IPS-18a (cell line): ENCODE measurements at regions not wholly inside any gene's neighbourhood (a gene's known extent, or its start where the extent isn't known, plus 50 kb on each side); places are given as distances from the start of the nearest gene placed in this dataset.
"Not testable (repeated sequence)": the region's sequence is repeated elsewhere in the genome, so short reads cannot be mapped to it uniquely, and the experiment has no call there.

Experiments
- H3K27ac ChIP-seq: one replicate; pipeline ENCODE4 v1.5.1; 2013; ENCODE audit warnings: low read length
- H3K27me3 ChIP-seq: one replicate; pipeline ENCODE4 v1.6.1; 2013; ENCODE audit warnings: mild to moderate bottlenecking, low read length; ENCODE audit not compliant: control insufficient read depth, insufficient read depth
- H3K36me3 ChIP-seq: one replicate; pipeline ENCODE4 v1.6.1; 2013; ENCODE audit warnings: low read depth, low read length; ENCODE audit not compliant: control insufficient read depth
- H3K4me1 ChIP-seq: one replicate; pipeline ENCODE4 v1.6.1; 2013; ENCODE audit warnings: low read depth, low read length; ENCODE audit not compliant: control insufficient read depth
- H3K4me3 ChIP-seq: one replicate; pipeline ENCODE4 v1.5.1; 2013; ENCODE audit warnings: low read length
- H3K9ac ChIP-seq: one replicate; pipeline ENCODE4 v1.6.1; 2013; ENCODE audit warnings: mild to moderate bottlenecking, low read length, moderate library complexity
- H3K9me3 ChIP-seq: one replicate; pipeline ENCODE4 v1.6.1; 2013; ENCODE audit warnings: low read depth, low read length; ENCODE audit not compliant: control insufficient read depth

- no peaks in the 10 kb centered on the region for H3K9me3 ChIP-seq
- no peak overlapping the region for H3K4me3 ChIP-seq
- H3K27me3 ChIP-seq = no peaks in the 10 kb centered on the region
- H3K36me3 ChIP-seq = no peaks in the 10 kb centered on the region
- H3K9ac ChIP-seq = no peak overlapping the region
- H3K4me1 ChIP-seq = no peaks in the 10 kb centered on the region
- H3K27ac ChIP-seq = no peak overlapping the region
These were observed 195.4 kb downstream of the C16orf95 start for GRCh38 chr16:87121816-87122215.

DNA sequence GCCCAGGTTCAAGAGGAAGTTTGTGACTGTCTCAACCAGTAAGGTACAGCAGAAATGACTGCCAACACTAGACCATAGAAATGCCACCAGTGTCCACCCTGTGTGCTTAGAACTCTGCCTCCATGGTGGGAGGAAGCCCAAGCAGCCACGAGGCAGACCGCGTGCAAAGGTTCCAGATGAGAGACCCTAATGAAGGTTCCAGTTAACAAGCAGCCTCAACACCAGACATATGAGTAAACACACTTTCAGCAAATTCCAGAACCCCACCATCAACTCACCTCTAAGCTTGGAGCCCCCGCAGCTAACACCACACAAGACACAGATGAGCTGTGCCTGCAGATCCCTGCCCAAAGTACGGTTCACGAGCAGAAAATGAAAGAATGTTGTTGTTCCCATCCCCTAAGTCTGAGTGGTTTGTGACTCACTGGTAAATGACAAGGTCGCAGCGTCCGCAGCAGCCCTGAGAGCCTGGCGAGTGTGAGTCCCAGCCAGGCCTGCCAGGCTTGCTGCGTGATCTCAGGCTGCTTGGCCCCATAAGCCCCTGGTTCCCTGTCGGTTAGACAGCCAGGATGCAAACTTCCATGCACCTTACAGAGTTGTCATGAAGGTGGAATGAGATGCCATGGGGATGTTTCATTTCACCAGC lies 193.7 kb downstream of the C16orf95 start:
- Histone ChIP-seq H3K27me3 (no peaks in the 10 kb centered on the region), H3K4me3 (no peak overlapping the region), H3K27ac (no peak overlapping the region)

DNA sequence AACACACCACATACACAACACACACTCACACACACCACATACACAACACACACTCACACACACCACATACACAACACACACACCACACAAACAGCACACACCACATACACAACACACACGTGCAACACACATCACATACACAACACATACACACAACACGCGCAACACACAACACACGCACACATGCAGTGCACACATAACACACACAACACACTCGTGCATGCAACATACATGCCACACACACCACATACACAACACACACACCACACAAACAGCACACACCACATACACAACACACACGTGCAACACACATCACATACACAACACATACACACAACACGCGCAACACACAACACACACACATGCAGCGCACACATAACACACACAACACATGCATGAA lies 192.8 kb downstream of the C16orf95 start:
- not testable (repeated sequence) for H3K4me1 ChIP-seq, H3K36me3 ChIP-seq, H3K9me3 ChIP-seq, H3K4me3 ChIP-seq, H3K27ac ChIP-seq, H3K27me3 ChIP-seq, H3K9ac ChIP-seq

More for the DNA sequence above, 193.7 kb downstream of the C16orf95 start:
- Histone ChIP-seq H3K36me3 (no peaks in the 10 kb centered on the region), H3K4me1 (no peaks in the 10 kb centered on the region), H3K9ac (no peak overlapping the region), H3K9me3 (no peaks in the 10 kb centered on the region)

DNA sequence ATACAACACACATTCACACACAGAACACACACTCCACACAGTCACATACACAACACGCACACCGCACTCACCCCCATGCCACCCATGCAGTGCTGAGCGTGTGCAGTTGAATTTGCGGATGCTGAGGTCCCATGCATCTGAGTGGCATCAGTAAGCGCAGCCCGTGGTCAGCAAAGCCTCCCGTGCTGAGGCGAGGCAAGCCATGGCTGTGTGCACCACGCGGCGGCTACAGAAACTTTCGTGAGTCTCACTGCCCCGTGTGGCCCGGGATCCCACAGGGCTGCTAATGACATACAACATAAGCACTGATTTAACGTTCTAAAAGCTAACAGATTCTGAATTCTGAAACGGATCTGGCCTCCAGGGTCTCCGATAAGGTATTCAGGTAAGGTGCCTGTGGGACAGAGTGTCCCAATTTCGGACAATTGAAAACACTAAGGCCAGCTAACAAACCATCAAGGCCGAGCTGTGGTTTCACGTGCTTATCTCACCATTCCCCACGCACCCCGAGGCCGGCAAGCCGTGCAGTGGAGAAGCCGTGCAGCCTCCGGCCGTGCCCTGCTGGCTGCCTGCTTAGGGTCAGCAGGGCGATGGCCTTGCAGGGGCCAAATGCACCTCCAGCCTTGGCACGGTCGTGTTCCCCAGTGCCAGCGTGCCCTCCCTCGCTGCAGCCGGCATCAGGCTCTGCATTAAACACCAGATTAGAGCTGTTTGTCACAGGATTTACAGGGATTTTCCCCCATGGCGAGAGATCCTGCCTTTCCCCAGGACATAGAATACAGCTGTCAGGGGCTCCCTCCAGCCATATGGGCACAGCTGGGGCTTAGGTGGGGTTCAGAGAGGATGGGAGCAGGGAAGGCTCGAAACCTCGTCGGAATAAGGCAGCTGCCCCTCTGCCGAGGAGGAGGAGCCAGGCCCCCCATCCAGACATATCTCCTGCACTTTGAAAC lies 191.7 kb downstream of the C16orf95 start:
- H3K4me3 ChIP-seq = no peak overlapping the region
- no peaks in the 10 kb centered on the region for H3K36me3 ChIP-seq
- no peaks in the 10 kb centered on the region for H3K27me3 ChIP-seq
- no peaks in the 10 kb centered on the region for H3K4me1 ChIP-seq
- H3K9ac ChIP-seq = no peak overlapping the region
- H3K27ac ChIP-seq = no peak overlapping the region
- no peaks in the 10 kb centered on the region for H3K9me3 ChIP-seq

DNA sequence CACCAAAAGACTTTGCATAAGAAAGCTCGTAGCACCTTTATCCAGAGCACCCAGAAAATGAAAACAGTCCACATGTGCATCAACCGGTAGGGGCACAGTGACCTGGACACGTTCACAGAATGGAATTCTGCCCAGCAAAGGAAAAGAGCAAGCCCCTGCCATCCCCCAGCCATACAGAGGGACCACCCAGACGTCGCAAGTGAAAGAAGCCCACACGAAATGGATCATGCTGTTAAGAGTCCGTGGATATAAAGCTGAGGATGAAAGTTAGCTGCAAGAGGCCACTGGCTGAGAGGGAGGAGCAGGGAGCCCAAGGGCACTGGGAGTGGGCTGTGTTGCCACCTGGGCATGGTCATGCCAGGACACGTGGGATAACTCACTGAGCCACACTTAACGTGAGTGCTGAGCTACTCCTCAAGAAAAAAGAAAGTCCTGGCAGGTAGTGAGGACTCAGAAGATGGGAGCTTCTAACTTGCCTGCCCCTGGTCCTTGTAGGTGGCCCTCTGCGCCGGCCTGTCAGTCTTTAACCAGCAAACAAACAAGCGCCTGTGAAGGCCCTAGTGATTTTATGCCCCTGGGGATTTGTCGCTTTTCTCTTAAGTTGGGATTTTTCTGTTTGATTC lies 190.7 kb downstream of the C16orf95 start:
- Histone ChIP-seq H3K9me3 (no peaks in the 10 kb centered on the region), H3K4me3 (no peak overlapping the region), H3K9ac (no peak overlapping the region), H3K36me3 (no peaks in the 10 kb centered on the region), H3K4me1 (no peaks in the 10 kb centered on the region), H3K27me3 (no peaks in the 10 kb centered on the region), H3K27ac (no peak overlapping the region)

DNA sequence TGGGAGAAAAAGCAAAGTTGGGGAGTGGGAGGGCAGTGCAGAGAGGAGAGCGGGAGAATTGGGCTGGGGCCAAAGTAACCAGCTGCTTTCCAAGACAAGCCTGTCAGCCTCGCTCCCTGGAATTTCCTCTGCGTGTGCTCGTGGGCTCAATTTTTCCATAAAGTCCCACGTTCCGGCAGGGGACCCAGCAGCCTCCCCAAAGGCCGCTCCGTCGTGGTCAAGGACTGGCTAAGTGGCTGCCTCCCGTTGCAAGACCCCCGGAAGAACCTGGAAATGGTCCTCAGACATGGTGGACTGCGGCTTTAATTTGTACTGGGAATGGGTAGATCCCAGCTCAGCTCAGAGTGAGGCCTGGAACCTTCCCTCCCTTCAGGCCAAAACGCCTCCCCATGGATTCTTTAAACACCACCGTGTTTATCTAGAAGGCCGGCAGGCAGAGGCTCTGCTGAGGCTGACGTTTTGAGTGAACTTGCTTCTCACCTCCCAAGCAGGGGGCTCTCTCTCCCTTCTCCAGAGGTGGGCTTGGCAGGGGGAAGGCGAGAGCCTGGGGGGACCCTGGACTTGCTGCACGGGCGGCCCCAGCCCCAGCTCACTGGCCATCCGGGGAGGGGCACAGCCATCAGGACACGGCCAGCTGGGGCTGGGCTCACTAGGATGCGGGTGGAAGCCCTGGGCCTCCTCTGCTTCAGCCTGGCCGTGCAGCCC lies 190.0 kb downstream of the C16orf95 start:
- Histone ChIP-seq H3K4me3 (no peak overlapping the region), H3K27ac (no peak overlapping the region), H3K36me3 (no peaks in the 10 kb centered on the region), H3K27me3 (no peaks in the 10 kb centered on the region), H3K4me1 (no peaks in the 10 kb centered on the region), H3K9ac (no peak overlapping the region), H3K9me3 (no peaks in the 10 kb centered on the region)

DNA sequence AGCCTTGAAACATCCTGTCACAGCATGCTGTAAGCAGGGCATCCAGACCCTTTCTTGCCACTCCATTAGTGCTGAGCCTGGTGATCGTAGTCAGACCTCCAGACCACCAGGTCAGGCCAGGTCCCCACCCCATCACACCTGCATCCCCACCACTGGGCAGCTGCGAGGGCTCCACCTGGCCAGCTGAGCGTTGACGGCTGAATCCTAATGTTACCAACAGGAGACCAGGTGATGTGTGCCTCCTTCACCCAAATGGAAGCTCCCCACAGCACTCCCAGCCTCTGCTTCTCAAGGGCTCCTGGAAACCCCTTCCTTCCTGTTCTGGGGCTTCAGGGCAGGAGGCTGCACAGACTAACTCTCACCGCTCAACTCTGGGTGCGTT lies 189.4 kb downstream of the C16orf95 start:
- Histone ChIP-seq H3K9ac (no peak overlapping the region), H3K4me3 (no peak overlapping the region), H3K27ac (no peak overlapping the region), H3K27me3 (no peaks in the 10 kb centered on the region), H3K9me3 (no peaks in the 10 kb centered on the region), H3K36me3 (no peaks in the 10 kb centered on the region), H3K4me1 (no peaks in the 10 kb centered on the region)

DNA sequence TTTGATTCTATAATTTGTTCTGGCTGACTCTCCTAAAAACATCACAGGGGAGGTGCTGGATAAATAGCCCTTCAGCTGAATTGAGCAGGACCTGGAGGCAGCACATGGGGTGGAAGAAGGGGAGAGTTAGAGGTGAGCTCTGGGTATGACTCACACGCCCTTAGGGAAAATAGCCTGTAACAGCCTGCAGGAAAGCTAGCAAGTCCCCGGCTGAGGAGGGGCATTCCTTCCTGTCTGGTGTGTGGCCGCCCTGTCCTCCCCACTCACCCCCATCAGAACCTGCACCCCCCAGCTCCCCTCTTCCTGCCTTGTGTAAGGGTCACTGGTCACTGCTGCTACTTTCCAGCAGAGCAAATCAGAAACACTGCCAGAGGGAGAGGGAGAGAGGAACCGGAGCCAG lies 187.4 kb downstream of the C16orf95 start:
- H3K4me1 ChIP-seq = no peaks in the 10 kb centered on the region
- H3K9me3 ChIP-seq = no peaks in the 10 kb centered on the region
- no peaks in the 10 kb centered on the region for H3K36me3 ChIP-seq
- H3K27me3 ChIP-seq = no peaks in the 10 kb centered on the region
- H3K27ac ChIP-seq = no peak overlapping the region
- H3K9ac ChIP-seq = no peak overlapping the region
- H3K4me3 ChIP-seq = no peak overlapping the region

DNA sequence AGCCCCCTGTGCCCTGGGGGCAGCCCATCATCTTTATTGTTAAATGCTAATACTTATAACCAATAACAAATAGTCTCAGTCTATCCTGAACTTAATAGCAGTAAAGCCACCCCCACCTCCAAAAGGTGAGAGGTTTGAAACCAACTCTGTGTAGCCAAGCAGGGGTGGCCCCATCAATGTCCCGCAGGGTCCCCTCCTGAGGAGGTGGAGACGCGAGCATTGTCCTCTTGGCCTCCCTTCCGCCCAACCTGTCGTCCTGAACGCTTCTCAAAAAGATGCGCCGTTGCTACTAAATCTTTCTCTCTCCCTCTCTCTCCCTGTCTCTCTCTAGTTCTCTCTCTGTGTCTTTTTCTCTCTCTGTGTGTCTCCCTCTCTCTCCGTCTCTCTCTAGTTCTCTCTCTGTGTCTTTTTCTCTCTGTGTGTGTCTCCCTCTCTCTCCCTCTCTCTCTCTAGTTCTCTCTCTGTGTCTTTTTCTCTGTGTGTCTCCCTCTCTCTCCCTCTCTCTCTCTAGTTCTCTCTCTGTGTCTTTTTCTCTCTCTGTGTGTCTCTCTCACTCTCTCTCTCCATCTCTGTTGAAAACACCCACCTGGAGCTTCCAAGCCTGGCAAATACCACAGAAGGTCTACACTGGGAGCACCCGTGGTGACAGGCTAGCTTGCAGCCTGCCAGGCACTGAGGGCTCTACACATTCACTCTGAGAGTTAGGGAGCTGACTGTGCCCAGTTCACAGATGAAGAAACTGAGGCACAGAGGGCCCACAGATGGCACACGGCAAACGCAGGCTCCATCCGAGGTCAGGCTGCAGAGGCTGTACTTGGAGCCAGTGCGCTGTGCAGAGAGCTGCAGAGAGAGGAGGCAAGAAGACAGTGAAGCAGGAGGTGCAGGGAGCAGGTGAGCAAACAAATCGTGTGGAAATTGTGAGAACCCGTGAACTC lies 185.9 kb downstream of the C16orf95 start:
- H3K9me3 ChIP-seq = no peaks in the 10 kb centered on the region
- no peak overlapping the region for H3K27ac ChIP-seq
- no peaks in the 10 kb centered on the region for H3K4me1 ChIP-seq
- no peaks in the 10 kb centered on the region for H3K27me3 ChIP-seq
- H3K36me3 ChIP-seq = no peaks in the 10 kb centered on the region
- no peak overlapping the region for H3K4me3 ChIP-seq
- H3K9ac ChIP-seq = no peak overlapping the region

DNA sequence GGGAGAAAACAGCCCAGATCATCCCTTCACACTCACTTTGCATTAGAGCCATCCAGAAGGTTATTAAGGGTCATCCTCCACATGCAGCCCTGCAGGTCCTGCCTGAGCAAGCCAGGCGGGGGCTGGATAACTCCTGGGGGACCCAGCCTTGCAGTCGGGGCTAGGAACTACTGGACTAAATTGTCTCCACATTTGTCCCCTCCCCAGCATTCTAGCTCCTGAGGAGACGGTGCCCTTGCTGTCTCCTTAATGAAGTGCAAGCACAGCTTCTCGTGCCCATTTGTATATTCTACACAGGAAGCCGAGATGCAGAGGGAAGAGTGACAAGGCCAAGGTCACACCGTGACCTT lies 185.2 kb downstream of the C16orf95 start:
- Histone ChIP-seq H3K27me3 (no peaks in the 10 kb centered on the region), H3K9me3 (no peaks in the 10 kb centered on the region), H3K36me3 (no peaks in the 10 kb centered on the region), H3K4me3 (no peak overlapping the region), H3K9ac (no peak overlapping the region), H3K4me1 (no peaks in the 10 kb centered on the region), H3K27ac (no peak overlapping the region)
